ENCODE measurements at regions not wholly inside any gene's neighbourhood (a gene's known extent, or its start where the extent isn't known, plus 50 kb on each side); places are given as distances from the start of the nearest gene placed in this dataset.

DNA sequence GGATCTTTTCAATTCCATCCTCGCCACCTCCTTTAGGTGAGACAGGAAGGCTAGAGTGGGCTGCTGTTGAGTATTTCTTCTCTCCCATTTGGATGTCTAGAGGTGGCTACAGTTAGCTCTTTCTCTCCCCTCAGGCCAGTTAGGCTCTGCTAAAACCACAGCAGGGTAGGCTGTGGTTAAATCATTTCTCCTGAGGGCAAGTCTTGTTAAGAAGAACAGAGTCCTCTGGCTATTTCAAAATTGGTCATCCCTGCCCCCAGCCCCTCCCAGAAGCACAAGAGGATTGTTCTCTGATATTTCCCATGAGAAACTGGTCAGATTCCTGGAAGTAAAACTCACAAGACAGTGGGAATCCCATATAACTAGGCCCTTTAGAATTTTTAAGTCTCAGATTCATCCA, 1359.5 kb downstream of the TECRL start:
- no peak overlapping the region for H3K4me3 ChIP-seq (replicated peaks; ENCODE audit: low read depth, low read length)
- no peak for DNase-seq (ENCODE audit: extremely low read depth, insufficient read length)
- no peaks in the 10 kb centered on the region for H3K36me3 ChIP-seq (ENCODE audit: control insufficient read depth, insufficient read depth, low read length)
- TF ChIP-seq, protein P1, sequence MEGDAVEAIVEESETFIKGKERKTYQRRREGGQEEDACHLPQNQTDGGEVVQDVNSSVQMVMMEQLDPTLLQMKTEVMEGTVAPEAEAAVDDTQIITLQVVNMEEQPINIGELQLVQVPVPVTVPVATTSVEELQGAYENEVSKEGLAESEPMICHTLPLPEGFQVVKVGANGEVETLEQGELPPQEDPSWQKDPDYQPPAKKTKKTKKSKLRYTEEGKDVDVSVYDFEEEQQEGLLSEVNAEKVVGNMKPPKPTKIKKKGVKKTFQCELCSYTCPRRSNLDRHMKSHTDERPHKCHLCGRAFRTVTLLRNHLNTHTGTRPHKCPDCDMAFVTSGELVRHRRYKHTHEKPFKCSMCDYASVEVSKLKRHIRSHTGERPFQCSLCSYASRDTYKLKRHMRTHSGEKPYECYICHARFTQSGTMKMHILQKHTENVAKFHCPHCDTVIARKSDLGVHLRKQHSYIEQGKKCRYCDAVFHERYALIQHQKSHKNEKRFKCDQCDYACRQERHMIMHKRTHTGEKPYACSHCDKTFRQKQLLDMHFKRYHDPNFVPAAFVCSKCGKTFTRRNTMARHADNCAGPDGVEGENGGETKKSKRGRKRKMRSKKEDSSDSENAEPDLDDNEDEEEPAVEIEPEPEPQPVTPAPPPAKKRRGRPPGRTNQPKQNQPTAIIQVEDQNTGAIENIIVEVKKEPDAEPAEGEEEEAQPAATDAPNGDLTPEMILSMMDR (IDR thresholded peaks at IDR 0.05; ENCODE audit: insufficient read depth, low read length, poor library complexity, severe bottlenecking) = no peak
- no peaks in the 10 kb centered on the region for H3K27me3 ChIP-seq (replicated peaks; ENCODE audit: control insufficient read depth, insufficient read depth, low read length)

DNA sequence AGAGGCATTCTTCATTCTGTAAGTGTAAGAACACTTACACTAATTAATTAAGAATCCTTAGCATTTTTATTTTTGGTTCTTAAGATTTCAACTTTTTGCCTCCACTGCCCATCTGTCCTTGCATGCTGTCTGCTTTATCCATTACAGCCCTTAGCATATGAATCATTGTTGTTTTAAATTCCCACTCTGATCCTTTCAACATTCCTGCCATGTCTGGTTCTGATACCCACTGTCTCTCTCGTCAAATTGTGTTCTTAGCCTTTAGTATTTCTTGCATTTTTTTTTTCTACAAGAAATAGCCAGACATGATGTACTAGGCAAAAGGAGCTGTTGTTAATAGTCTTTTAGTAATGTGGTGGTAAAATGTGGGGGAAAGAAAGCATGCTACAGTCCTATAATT, 1360.0 kb downstream of the TECRL start:
- Histone ChIP-seq H3K36me3 (ENCODE audit: control insufficient read depth, insufficient read depth, low read length) (no peaks in the 10 kb centered on the region), H3K4me3 (replicated peaks; ENCODE audit: low read depth, low read length) (no peak overlapping the region), H3K27me3 (replicated peaks; ENCODE audit: control insufficient read depth, insufficient read depth, low read length) (no peaks in the 10 kb centered on the region)
- TF ChIP-seq, protein P1 (IDR thresholded peaks at IDR 0.05; ENCODE audit: insufficient read depth, low read length, poor library complexity, severe bottlenecking) = no peak
- DNase-seq (ENCODE audit: extremely low read depth, insufficient read length) = no peak

DNA sequence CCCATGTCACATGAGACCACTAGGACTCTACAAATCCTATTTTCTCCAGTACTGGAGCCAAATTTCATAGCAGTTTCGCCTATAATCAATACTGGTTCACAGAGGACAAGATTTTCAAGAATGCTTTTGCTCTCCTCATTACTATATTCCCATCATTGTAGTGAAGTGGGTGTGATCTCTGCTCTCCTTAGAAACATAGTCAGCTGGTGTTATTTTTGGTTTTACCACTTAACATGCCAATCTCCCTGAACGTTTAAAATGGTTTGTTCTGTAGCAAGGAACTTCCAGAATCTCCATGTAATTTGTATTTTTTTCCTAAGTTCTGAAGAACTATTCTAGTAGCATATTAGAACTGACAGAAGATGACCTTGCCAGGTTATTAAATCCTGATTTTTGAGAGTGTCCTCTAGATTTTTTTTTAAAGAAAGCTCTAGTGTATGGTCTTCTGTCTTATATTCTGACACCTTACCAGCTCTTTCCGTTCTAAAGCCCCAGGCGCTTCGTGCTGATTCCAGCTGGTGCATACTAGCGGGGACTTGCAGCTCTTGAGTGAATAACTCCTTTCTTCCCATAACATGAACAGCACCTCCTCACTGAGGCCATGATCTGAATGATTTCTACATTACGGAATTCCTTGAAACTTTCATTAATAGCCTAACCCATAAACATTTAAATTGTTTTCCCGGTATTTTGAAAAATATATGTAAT, 1372.9 kb downstream of the TECRL start:
- Histone ChIP-seq H3K4me3 (replicated peaks; ENCODE audit: low read depth, low read length) (no peak overlapping the region), H3K27me3 (replicated peaks; ENCODE audit: control insufficient read depth, insufficient read depth, low read length) (no peaks in the 10 kb centered on the region), H3K36me3 (ENCODE audit: control insufficient read depth, insufficient read depth, low read length) (no peaks in the 10 kb centered on the region)
- DNase-seq (ENCODE audit: extremely low read depth, insufficient read length) = no peak
- TF ChIP-seq, protein P1 (IDR thresholded peaks at IDR 0.05; ENCODE audit: insufficient read depth, low read length, poor library complexity, severe bottlenecking) = no peak

DNA sequence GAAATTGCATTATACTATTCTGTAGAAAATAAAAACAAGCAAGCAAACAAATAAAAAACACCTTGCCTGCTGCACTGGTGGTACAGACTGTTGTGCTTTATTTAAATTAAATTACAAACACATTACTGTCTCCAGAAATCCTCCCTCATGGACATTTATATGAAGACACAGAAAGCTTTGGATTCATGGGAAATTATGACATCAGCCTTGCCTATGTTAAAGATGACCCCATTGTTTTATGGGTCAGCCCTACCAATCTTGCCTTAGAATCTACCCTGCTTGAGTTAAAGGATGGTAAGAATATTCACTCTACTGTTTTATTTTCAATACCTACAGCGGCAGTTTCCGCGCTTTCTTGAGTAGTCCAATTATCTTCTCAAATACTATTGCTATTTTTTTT, 1379.9 kb downstream of the TECRL start:
- H3K36me3 ChIP-seq (ENCODE audit: control insufficient read depth, insufficient read depth, low read length) = no peaks in the 10 kb centered on the region
- no peaks in the 10 kb centered on the region for H3K27me3 ChIP-seq (replicated peaks; ENCODE audit: control insufficient read depth, insufficient read depth, low read length)
- TF ChIP-seq, protein P1 (IDR thresholded peaks at IDR 0.05; ENCODE audit: insufficient read depth, low read length, poor library complexity, severe bottlenecking) = no peak
- no peak for DNase-seq (ENCODE audit: extremely low read depth, insufficient read length)
- no peak overlapping the region for H3K4me3 ChIP-seq (replicated peaks; ENCODE audit: low read depth, low read length)

DNA sequence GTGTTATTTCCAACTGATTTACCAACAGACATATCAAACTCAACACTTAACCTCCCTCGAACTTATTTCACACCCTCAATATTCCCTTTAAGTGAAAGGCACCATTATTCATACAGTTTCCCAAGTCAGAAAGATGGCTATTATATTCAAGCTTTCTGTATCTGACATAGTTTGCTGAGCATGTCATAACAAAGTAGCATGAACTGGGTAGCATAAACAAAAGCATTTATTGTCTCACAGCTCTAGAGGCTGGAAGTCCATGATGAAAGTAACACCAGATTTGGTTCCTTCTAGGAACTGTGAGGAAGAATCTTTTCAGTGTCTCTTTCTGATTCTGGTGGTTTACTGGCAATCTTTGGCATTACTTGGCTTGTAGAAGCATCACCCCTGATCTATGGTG, 1388.6 kb downstream of the TECRL start:
- H3K4me3 ChIP-seq (replicated peaks; ENCODE audit: low read depth, low read length) = no peak overlapping the region
- DNase-seq (ENCODE audit: extremely low read depth, insufficient read length) = no peak
- H3K27me3 ChIP-seq (replicated peaks; ENCODE audit: control insufficient read depth, insufficient read depth, low read length) = no peaks in the 10 kb centered on the region
- H3K36me3 ChIP-seq (ENCODE audit: control insufficient read depth, insufficient read depth, low read length) = no peaks in the 10 kb centered on the region
- TF ChIP-seq, protein P1 (IDR thresholded peaks at IDR 0.05; ENCODE audit: insufficient read depth, low read length, poor library complexity, severe bottlenecking) = no peak

DNA sequence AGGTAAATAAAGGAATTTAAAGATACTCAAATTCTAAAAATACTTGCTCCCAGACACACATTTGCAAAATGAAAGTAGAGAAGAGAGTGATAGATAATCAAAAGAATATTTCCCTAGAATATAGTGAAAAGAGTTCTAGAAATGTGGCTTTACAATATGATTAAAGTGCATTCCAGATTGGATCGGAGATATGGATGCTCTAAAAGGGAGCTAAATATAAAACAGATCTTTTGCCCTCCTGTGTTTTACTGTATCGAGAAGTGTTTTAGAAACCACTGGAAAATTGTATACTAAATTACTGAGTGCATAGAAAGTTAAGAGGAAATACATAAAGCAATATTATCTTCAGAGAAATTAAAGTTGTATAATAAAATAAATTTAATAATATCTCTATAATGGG, 1392.0 kb downstream of the TECRL start:
- Histone ChIP-seq H3K27me3 (replicated peaks; ENCODE audit: control insufficient read depth, insufficient read depth, low read length) (no peaks in the 10 kb centered on the region), H3K36me3 (ENCODE audit: control insufficient read depth, insufficient read depth, low read length) (no peaks in the 10 kb centered on the region), H3K4me3 (replicated peaks; ENCODE audit: low read depth, low read length) (no peak overlapping the region)
- DNase-seq (ENCODE audit: extremely low read depth, insufficient read length) = no peak
- TF ChIP-seq, protein P1 (IDR thresholded peaks at IDR 0.05; ENCODE audit: insufficient read depth, low read length, poor library complexity, severe bottlenecking) = no peak

Measured in GM06990 (cell line).